ENCODE measurements at regions not wholly inside any gene's neighbourhood (a gene's known extent, or its start where the extent isn't known, plus 50 kb on each side); places are given as distances from the start of the nearest gene placed in this dataset.

DNA sequence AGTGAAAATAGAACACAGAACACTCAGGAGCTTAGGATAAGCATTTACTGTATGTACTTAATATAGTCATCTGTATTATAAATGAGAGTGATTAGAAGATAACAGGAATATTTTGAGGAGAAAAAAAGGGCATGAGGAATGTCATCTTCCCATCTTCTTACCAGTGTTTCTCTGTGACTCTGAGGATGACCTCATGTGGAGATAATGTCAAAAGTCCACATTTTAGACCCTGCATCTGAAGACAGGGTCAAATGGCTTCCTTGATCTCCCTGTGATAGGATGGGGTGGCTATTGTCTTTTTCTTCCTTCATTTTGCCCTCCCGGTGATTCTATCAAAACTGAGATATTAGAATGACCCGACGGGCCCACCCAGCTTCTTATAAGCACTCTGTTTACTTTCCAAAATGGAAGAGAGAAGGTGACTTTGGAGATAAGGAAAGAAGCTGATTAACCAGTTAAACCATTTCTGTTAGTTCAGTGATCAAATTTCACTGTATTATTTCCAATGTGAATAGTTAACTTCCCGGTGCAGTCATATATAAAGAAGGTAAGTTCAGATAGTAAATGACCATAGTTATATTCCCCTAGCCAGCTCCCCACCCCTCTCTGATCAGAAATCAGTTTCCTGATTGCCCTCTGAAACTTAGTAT lies 115.7 kb upstream of the SALL4 start:
- DNase-seq = no peak

DNA sequence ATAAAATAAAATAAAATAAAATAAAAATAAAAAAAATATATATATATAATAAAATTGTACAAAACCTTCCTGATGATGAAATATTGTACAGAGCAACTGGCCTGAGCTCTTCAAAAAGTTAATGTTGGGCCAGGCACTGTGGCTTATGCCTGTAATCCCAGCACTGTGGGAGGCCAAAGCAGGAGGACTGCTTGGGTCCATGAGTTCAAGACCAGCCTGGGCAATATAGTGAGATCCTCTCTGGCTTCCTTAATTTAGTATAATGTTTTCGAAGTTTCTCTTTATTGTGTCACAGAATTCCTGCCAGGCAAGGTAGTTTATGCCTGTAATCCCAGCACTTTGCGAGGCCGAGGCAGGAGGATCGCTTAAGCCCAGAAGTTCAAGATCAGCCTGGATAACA lies 113.9 kb upstream of the SALL4 start:
- no peak for DNase-seq

DNA sequence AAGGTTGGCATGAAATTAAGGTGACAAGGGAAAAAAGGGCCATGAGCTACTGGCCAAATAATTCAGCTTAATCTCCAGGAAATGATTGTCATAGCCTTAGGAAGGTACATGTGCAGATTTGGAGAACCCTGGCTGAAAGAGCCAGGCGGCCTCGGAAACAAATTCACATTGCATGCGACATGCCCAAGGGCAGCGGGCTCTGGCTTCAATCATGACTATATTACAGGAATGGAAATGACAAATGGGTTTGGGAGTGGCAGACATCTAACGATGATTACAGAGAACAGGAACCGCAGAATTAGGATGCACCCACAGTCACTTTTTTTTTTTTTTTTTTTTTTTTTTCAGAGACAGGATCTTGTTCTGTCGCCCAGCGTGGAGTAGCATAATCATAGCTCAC lies 112.4 kb upstream of the SALL4 start:
- DNase-seq = no peak

DNA sequence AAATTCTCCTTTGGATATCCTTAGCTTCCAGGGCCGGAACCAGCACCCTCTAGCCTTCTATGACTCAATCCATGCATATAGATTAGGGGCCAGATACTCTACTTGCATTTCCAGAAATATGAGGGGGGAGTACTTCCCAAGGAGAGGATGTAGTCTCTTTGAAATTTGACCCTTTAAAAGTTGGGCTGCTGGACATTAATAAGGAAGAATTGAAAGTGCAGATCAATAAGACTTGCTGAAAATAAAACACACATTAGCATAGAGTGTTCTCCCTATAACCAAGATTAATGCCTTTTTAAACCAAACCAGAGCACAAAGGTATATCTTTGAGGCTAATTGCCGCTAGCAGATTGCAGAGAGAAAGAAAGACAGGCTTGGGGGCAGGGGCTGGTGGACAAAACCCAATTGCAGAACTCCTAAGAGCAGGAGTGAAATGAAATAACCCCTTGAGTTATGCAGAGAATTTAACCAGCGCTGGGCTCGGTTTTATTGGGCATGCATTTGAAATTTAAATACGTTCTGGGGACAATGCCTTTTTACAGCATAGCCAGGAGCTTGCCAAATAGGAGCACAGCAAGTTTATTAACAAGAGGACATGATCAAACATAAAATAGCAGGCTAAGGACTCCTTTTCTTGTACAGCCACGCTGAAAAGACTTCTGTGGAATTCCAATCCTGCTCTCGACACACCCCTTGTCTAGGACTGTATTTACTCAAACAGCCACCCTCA lies 108.2 kb upstream of the SALL4 start:
- no peak for DNase-seq

DNA sequence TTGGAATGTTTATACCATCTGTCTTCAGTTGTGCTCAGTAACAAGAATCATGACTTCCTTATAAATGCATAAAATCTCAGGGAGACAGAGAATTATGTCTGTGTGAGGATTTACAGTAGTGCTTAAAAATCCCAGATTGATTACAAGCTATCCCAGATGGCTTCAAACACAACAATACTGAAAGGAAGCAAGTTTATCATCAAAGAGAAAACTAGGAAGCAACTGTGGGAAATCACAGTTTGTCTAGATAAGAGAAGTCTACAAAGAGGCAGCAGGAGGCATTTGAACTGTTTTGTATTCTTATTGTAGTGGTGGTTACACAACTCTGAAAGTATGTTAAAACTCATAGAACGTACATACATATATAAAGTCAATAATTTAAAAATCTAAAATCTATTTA lies 104.4 kb upstream of the SALL4 start:
- DNase-seq = no peak

DNA sequence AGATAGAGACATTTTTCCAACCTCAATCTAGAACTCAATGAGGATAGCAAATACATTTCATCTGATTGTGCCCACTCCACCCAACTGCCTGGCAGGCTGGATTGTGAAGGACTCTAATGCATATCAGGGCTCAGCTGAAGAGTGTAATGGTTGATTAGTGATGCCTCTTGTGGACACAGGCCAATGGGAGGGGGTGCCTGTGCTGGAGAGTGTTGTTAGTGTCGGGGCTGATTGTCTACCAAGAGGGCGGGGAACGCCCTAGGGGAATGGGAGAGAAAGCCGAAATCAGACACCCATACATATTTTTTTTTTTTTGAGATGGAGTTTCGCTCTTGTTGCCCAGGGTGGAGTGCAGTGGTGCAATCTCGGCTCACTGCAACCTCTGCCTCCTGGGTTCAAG lies 103.7 kb upstream of the SALL4 start:
- no peak for DNase-seq

DNA sequence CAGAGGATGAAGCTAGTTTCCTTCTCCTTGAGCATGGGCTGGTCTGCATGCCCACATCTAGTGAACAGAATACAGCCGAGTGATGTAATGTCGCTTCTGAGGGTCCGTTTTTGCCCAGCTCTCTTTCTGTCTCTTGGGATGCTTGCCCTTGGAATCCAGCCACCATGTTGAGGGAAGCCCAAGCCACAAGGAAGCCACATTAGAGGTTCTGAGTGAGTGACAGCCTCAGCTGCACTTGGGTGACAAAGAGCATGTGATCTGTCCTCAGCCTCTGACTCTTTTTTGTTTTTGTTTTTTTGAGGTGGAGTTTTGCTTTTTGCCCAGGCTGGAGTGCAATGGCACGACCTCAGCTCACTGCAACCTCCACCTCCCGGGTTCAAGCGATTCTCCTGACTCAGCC lies 100.6 kb upstream of the SALL4 start:
- no peak for DNase-seq

DNA sequence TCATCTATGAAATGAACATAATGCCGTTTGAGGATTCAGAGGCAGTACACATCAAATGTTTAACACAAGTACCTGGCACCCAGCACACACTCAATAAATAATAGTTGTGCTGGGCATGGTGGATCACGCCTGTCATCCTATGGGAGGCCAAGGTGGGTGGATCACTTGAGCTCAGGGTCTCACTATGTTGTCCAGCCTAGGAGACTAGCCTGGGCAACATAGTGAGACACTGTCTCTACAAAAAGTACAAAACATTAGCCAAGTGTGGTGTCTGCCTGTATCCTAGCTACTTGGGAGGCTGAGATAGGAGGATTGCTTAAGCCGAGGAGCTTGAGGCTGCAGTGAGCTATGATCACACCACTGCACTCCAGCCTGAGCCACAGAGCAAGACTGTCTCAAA lies 98.1 kb upstream of the SALL4 start:
- no peak for DNase-seq

DNA sequence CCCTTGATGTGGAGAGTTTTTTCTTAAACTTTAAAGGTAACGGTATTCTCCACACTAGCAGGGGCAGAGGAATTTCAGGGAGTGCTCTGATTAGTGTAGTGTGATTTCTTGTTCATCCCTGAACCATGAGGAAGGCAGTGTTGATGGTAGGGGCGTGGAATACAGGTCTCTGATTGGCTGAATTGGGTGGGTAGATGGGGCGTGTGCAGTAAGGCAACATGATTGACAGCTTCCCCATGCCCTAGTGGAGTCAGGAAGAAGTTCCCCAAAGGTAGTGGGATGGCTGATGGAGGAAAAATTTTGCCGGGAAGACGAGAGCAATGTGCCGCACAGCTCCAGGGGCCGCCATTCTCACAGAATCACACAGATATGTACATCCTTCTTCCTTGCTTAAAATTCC lies 97.4 kb upstream of the SALL4 start:
- DNase-seq = no peak

DNA sequence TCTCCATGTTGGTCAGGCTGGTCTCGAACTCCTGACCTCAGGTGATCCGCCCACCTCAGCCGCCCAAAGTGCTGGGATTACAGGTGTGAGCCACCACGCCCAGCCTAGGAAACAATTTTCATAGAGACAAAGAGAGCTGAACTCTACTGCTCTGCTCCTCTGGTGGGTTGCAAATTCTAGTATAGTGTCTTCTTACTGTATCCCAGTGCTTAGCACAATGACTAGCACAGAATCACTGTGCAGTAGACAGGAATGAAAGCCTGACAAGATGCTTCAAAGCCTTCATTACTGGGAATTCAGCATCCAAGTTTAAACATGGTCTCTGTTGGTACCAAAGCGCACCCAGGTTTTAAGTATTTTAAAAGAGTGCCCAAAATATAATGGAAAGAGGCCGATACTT lies 96.5 kb upstream of the SALL4 start:
- DNase-seq = no peak

DNA sequence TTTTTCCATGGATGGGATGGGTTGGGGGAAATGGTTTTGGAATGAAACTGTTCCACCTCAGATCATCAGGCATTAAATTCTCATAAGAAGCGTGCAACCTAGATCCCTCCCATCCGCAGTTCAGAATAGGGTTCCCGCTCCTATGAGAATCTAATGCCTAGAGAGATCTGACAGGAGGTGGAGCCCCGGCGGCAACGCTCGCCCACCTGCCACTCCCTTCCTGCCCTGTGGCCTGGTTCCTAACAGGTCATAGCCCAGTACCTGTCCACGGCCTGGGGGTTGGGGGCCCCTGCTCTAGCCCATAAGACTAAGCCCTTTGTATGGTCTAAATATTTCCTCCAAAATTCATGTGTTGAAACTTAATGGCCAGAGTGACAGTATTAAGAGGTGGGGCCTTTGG lies 92.3 kb upstream of the SALL4 start:
- DNase-seq = no peak

DNA sequence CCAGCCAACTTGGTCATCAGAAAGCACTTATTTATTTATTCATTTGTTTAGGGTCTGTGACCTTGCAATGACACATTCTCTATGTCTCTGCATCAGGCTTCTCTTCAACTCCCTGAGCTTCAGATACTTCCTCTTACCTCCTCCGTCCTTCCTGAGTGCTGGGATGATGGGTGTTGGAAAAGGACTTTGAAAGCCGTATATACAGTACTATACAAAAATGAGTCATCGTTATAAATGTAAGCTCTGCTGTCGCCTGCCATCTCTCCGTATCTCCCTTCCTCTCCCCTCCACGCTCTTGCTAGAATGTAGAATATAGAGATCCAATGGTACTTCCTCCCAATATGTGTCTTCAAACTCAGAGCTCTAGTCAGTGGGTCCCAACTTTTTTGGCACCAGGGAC lies 91.9 kb upstream of the SALL4 start:
- no peak for DNase-seq

DNA sequence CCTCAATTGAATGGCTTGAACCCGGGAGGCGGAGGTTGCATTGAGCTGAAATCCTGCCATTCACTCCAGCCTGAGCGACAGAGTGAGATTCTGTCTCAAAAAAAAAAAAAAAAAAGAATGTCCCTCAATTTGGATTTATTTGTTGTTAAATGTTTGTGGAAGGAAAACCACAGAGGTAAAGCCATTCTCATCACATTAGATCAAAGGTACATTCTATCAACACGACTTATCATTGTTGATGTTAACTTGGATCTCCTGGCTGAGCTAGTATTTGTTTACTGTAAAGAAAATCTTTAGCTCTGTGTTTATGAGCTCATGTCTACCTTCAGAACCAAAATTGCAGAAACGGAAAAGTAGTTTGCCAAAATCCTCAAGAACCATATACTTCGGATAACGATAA lies 91.4 kb upstream of the SALL4 start:
- no peak for DNase-seq

DNA sequence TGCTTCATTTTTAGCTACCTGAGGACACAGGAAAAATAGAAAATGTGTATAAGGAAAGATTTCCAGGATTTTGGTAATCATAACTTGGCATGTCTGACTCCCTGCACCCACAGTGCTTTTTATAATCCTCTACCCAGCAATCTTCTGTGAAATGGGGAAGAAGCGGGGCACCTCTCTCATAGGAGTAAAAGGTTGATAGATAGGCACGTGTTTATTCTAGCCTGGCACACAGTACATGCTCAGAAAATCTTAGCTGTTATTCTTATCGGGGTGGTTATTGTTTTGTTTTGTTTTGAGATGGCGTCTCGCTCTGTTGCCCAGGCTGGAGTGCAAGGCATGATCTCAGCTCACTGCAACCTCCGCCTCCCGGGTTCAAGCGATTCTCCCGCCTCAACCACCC lies 87.7 kb upstream of the SALL4 start:
- DNase-seq = no peak

DNA sequence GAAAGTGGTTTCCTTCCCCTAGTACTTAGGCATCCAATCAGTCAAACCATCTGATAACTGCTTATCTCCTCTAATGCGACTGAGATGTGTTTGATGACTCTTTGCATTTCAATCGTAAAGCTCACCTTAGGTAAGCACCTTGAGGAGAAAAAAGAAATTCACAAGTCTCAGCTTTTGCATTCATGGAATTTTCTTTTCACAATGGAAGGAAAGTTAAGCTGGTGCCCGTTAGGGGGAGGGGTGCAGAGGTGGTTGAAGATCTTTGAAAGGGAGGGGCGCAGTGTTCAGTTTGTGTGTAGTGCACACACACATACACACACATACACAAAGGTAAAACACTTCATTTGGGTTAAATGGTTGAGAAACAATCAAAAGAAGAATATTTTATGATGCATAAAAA lies 87.1 kb upstream of the SALL4 start:
- no peak for DNase-seq

DNA sequence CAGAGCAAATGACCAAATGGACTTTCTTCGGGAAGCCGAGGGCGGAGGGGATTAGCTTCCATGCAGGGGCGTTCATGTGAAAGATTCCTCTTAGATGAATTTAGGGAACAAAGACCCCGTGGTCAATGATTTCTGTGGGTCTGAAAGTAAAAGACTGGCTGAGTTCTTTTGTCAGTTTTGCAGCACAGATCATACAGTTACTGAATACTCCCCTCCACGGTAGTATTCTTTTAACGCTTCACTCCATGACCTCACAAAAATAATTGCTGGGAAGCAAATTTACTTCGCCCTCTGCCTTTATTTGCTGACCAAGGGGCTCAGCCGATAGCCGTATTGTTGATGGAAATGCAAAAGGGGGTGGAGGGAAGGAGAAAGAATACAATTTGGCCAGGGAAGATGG lies 86.0 kb upstream of the SALL4 start:
- DNase-seq = no peak

DNA sequence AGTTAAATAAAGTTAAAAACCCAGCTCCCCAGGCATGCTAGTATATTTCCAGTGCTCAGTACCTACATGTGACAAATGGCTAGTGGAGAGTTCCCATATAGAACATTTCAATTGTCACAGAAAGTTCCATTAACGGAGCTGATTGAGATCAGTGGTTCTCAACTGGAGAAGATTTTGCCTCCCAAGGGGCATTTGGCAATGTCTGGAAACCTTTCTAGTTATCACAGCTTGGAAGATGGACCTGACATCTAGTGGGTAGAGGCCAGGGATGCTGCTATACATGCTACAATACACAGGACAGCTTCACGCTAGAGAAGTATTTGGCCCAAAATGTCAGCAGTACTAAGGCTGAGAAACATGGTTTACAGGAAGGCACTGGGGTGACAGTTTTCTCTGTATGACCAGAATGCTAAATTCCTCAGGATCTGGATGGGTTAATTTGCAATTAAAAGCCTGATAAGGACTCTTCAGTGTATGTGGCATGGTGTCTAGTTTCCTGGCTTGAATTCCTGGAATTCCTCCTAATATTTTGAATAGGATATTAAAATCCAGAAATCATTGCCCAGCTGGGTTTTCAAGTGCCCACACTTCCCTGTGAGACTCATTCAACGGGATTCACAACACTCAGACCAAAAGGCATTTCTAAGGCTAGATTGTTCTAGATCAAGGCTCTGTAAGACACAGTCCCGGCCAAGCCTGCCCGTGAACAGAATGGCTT lies 84.7 kb upstream of the SALL4 start:
- no peak for DNase-seq

DNA sequence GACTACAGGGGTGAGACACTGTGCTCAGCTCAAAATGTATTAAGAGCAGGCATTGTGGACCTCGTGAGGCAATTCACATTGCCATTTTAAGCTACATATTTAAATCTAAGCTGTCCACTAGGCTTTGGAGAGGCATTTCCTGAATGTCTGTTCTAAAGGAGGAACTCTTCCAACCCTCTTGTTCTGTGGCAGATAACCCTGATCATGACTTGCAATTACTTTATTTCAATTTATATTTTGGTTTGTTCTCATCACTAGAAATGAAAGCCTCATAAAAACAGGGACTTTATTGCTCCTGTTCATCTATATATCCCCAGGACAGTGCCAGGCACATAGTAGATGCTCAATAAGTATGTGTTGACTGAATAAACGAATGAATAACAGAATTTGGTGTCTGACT lies 84.0 kb upstream of the SALL4 start:
- DNase-seq = no peak

DNA sequence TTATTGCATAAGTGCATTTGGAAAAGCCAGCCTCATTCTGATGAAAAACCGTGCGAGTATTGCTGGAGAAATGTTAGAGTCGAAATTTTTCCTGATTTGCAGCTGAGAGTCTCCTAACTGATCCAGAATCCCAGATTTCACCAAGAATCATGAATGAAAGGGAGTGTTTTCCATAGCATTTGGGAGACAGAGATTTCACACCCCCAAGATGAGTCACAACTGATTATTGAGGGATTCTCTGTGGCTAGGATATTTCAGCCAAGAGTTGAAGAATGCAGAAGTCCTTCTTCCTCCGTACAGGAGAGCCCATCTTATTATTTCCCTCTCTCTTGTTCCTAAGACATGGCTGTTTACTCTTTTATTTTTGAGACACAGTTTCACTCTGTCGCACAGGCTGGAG lies 82.2 kb upstream of the SALL4 start:
- no peak for DNase-seq

DNA sequence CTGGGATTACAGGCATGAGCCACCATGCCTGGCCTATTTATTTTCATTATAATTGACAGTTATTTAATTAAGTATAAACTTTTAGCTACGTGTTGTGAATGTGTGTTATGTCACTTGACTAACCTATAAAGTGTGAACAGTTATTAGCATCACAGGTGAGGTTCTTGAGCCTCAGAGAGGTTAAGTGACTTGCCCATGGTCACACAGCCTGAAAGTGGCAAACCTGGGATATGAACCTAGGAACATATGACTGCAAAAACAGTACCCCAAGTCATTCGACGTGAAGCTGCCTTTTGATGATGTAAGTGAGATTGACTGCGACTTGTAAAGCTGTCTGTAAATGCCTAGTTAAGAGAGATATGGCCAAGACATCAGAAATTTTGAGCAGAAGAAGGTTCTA lies 77.9 kb upstream of the SALL4 start:
- DNase-seq = no peak

DNA sequence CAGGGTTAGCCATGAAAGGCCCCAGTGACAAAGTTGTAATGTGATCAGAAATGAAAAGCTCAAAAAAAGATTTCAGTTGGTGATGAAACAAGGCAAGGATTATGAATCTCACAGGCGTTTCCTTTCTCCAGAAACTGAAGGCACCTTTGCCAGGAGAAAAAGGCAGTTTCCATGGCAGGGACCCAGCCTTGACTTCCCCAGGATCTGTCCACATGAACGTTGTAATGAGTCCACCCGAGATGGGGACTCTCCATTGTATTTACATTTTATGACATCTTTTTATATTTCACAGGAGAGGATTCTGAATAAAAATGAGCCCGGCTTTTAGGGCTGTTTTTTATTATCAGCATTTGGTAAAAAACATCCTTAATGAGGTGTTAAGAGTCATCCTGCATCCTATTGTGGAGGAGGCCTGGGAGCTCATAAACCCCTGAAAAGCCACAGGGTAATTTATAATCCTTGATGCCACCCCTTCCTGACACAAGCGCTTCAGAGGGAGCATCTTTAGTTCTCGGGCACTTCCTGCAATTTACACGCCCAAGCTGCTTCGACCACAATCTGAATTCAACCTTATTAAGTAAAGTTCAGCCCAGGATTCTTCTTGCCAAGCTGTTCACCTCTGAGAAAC lies 74.1 kb upstream of the SALL4 start:
- DNase-seq = no peak

DNA sequence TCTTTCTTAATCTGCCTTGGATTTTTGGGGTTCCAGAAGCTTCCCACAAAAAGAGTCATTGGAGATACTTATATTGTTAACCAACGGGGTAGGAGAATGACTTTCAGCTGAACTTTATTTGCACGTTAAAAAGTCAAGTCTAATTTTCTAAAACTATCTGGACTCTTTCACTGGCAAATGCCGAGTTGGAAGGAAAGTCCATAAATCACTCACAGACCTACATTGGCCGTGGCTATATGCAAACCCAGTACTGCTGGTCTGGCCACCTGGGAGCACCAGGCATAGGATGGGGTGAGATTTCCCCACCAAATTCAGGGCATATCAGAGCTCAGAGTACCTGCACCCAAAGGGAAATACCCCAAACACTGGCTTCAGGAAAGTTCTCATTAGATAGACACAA lies 71.3 kb upstream of the SALL4 start:
- DNase-seq = no peak

DNA sequence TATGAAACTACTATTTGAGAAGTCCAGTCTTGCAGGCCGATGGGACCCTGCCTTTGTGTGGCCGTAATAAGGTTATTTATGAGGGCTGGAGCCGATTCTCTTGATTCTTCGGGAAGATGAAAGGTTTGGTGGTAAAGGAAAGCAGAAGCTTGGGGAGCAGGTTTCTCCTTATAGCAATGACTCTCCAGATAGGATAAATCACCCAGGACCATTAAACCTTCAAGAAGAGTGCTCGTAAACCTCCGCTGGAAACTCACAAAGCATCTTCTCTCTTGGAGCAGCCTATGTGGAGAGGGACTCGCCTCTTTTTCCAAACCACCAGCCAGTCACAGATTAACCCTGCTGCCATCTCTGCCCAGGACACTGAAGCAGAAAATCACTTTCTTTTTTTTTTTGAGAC lies 69.6 kb upstream of the SALL4 start:
- no peak for DNase-seq

DNA sequence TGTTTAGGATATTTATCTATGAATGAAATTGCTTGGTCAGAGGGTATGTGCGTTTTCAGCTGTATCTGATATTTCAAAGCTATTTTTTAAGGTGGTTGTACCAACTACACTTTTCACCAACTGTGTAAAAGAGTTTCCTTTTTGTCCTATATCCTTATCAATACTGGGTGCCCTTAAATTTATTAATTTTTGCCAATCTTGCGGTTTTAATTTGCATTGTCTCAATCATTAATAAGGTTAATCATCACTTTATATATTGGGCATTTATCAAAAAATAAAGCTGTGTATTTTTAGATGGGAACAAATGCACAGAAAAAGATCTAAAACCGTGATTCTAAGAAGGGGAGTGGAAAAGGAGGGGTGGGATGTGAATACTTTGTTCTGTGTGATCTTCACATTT lies 66.7 kb upstream of the SALL4 start:
- no peak for DNase-seq

Data from inflammatory macrophage treated with lipopolysaccharide for 4 hours (primary cell).